ENCODE measurements at regions not wholly inside any gene's neighbourhood (a gene's known extent, or its start where the extent isn't known, plus 50 kb on each side); places are given as distances from the start of the nearest gene placed in this dataset.

- TF ChIP-seq CTCF (IDR thresholded peaks at IDR 0.05) (no peak), POLR2A (IDR thresholded peaks at IDR 0.05) (no peak)
Measured at GRCh38 chr6:148055419-148055818, 287.2 kb upstream of the SASH1 start.

Measured in esophagus squamous epithelium (tissue), 4 donors.